Kasumi-1 (cell line): ENCODE measurements at regions not wholly inside any gene's neighbourhood (a gene's known extent, or its start where the extent isn't known, plus 50 kb on each side); places are given as distances from the start of the nearest gene placed in this dataset.

Experiments
- DNase-seq, 2 experiments: peaks; one replicate each; lab custom pipeline; 2025; lab: John Stamatoyannopoulos, UW

DNA sequence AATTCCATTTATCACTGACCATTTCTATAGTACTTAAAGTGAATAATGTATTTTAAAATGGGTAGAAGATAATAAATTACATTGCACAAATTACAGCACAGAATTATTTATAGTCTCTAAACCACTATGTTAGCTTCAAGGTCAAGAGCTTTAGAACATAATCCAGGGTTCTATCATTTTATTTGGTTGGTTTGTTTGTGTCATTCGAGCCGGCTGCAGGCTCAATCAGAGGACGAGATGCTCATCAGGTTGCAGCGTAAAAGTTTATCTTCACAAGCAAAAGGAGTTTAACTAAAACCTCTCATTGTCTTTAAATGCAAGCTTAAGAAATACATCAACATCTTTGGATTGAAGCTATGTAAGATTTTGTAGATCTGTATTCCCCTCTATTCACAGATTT, 523.8 kb downstream of the EFNA5 start:
- no peak for DNase-seq

DNA sequence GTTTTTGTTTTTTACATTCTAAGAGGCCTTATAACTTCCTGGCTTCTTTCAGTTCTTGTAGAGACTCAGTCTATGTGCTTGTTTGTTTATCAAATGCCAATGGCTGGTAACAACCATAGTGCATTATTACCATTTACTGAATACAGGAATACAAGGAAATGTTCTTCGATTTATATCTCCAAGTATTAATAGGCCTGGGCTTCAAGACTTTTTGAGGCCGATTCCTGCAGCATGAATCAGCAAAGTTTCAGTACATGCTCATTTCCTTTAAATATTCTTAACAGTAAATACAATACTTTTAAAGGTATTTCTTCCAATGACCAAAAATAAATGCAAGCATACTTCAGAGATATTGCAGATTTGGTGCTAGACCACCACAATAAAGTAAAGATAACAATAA, 535.3 kb downstream of the EFNA5 start:
- no peak for DNase-seq

DNA sequence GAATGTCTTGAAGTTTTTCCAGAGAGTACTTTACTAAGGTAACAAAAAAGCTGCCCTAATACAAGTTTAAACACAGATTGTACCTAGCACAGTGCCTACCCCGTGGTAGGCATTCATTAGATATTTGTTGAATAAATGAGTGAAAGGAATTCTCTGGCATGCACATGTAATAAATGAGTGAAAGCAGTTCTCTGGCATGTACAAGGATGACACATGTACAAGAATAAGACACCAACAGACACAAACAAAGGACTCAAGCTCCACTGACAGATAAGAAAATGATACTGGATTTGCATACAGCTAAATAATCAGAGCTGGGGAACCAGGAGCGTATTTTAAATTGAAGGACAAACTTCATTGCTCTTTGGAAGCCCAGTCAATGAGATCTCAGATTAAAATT, 535.8 kb downstream of the EFNA5 start:
- no peak for DNase-seq

DNA sequence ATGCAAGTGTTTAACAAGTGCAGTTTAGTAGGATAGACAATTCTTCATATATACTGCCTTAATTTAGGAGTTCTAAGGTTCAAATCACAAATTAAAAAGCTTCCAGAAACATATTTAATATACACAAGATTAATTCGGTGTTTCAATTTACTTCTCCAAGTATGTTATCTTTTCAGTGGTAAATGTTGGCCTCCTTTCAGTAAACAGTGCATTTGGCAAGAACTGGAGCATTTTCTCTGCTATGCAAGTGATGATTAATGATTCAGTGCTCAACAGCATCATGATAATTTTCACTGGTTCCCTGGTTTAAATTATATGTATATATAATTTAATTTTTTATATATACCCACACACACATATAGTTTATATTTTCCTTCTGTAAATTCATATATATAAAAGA, 541.7 kb downstream of the EFNA5 start:
- no peak for DNase-seq

DNA sequence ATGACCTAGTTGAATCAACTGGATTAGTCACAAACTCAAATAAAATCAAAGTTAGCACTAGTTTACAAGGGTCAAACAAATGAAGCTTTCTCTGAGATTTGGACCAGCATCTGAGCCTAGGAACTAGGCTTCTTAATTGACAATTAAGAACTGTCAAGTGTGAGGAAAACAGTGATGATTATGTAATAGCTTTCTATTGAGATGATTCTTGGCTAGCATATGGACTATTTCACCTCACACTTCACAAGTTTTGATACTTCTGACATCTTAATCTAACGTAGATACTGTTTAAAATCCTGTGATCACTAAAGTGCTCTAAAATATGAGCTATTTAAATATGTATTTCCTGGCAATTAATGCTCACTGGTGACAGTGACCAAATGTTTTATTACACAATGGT, 542.9 kb downstream of the EFNA5 start:
- no peak for DNase-seq

DNA sequence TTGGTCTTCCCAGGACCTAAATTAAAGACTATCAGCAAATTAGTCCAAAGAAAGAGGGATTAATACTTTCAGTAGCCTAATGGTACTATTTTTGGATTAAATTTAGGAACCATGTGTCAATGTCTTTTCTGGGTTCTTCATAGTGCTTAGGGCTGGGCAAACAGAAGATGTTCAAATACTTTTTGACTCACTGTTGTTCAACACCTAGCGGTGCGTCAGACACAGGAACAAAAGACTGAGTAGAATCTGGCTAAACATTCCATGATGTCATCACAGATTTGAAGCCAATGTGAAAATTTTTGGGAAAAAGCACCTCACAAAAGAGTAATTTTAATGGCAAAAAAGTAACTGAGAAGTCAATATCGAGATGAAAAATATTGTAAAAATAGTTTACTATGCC, 544.4 kb downstream of the EFNA5 start:
- DNase-seq = no peak

DNA sequence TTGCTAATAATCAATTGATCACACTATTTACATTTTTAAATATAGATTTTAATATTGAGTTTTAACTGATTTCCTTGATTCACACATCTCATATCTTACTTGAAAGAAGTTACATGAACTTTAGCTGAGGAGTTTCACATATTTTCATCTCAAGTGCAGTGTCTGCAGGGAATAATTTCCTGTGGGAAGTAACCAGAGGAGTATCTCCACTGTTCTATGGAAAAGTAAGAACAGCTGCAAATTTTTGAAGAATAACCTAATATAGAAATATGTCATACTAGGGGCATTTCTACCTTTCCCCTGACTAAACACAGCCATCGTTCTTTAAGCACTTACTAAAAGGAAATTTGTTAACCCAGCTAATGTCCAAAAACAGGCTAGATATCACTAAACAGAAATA, 546.4 kb downstream of the EFNA5 start:
- no peak for DNase-seq

DNA sequence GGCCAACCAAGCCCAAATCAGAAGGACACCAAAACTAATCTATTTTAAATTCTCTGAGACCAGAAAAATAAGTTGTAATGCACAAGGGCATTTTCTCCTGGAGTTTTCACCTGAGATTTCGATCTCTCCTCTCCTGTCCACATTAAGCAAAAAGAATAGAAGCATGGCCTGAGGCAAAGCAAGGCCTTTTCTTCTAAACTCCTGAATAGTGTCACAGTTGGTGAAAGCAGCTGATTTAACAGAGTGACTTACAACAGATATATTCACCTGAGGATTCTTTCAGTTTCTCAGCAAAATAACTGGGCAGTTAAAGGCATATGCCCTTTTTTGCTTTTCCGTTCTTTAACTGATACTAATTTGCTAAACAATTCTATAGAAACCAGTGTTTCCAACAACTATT, 547.7 kb downstream of the EFNA5 start:
- DNase-seq = no peak

DNA sequence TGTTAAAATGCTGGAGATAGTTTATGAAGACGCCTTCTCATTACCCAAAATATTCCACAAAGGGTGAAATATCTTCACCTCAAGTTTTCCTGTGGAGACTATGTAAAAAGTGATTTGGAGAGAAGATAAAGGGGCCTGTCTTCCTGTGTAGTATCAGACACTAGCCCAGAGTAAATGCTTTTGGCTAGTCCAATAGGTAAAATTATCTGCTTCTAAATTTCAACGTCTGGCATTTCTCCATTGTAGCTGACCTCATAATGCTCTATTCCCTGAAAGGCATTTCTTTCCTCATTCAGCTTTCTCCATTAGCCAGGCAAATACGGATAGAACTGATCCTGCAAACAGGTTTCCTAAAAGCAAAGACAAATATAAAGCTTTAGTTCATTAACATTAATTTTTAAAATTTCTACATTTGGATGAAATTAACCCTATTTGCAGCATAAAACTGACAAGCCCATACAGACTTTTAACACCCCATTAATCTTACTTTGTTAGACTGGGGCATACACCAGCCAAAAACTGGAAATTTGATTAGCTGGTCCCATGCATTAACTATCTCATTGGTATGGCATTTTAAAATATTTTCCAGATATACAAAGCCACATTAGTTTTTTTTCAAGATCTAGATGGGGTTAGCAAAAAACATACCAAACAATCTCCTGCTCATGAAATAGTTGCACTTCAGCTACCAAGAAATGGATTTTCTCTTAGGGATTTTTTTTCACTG, 548.8 kb downstream of the EFNA5 start:
- DNase-seq = no peak

DNA sequence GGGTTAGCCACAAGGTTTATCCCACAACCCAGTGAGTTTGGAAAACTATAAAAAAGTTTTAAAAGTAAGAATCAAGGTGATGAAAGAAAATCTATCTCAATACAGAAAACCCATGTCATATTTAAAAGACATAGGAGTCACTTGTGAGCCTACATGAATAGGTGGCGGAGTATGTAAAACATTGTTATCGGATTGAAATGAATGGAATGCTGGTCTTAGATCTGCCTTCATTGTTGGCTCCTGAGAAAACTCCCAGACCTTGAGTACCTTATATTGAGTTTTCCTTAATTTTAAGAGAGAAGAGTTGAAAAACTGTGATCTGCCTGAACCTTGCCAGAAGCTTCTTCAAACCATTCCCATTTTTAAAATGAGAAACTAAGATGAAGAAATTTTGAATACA, 551.1 kb downstream of the EFNA5 start:
- no peak for DNase-seq

DNA sequence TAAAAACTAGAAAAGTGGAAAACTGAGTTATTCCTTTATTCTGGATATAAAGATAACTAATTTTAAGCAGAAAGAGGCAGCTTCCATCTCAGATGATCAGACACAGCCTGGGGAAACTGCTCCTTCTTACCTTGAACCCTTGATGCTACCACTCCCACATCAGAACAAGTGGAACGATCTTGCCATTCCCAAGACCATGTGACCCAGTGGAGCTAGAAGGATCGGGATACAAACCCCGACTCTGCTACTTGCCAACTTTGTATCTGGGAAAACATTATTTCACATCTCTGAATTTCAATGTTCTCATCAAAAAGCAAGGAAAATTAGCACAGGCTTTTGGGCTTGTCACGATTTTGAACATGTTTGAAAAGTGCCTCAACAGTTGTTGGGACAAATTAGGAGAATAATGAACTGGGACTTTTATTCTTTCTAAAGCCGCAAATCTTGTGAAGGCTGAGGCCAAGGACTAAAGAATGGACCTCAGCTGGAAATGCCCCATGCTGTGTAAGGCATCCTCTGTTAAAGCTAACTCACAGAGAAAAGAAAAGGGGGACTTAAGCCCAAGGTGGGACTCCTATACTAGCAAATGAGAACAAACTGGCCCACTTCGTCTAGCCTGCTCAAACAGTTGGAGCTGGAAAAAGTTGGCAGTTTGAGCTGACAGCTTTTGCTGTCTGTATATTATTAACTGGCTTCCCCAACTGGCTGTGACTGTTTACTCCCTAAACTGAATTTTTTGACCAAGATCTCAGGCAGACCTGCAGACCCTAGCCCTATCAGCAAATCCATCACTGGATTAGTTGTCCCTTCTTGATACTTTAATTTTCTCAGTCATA, 552.3 kb downstream of the EFNA5 start:
- no peak for DNase-seq

DNA sequence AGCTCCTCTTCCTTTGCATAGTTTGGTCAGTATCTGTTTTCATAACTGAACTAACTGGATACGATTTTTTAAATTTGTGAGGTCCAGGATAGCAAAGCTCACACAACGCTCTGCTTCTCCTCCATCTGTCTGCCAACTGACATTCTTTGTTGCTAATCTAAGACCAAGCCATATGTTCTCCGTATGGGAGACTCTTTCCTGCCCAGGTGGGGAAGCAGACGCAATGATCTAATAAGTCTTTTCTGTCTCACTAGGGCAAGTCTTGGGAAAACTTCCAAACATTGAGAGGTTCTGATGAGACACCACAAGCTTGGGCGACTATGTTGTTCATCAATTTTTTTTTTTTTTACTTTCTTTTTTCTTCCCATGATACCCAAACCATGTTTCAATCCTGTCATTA, 558.5 kb downstream of the EFNA5 start:
- no peak for DNase-seq

DNA sequence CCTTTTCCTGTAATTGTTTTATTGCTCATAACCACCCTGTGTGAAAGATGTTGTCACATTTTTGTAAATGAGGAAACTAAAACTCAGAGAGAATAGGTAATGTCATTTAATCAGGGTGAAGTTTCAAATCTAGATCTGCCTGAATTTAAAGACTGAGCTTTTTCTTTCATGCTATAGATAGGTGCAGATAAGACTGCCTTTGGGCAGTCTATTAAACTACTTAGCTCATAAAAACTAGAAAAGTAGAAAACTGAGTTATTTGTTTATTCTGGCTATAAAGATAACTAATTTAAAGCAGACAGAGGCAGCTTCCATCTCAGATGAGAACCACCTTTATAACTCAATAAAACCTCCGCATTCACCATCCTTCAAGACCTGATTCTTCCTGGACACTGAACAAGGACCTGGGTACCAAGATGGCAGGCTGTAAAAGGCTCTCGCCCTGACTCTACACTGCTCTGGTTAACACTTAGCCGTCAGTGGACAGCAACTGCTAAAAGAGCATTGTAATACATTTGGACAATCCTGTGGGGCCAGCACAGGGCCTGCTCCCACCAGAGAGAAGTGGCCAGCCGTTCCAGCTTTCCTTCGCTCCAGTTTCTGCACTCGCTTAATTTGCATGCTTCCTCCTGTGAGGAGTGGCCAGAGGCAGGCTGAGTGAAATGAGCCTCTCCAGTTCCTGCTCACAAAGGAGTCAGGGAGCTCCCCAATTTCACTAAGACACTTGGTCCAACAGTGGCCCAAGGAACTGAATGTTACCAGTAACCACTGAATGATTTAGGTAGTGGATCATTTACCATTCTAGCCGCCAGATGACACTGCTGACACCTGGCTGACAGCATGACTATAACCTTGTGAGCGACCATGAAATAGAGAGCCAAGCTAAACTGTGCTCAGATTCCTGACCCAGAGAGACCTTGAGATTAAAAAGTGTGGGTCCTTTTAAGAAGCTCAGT, 566.4 kb downstream of the EFNA5 start:
- no peak for DNase-seq

DNA sequence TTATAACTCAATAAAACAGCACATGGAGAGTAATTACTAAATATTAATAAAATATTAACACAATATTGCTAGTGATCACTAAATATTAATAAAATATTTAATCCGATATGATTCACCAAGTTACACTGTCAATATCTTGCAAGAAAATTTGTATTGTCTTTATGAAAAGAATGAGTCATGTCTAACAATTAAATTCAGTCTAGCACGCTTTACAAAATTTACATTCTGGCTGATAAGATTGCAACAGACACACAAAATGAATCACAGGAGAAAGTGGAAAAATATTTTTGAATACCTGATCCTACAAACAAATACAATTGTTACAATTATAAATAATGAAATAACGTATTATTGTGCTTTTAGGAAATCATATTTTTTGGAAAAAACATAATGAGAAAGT, 567.2 kb downstream of the EFNA5 start:
- no peak for DNase-seq

DNA sequence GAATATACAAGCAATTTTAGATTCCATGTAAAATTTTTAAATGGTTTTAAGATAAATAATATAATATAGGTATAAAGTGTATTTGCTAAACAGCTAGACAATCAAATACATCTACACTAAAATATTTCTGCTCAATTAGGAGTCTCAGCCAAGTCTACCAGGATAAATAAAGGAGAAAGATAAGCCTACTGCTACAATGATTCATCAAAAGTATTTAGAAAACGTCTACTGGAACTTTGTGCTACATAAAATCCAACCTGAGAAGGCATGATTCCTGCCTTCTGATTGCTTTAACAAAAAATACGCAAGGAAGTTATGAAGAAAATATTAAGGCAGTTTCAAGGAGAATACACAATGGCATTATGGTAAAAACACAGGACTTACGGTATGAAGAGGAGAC, 570.6 kb downstream of the EFNA5 start:
- DNase-seq = no peak

DNA sequence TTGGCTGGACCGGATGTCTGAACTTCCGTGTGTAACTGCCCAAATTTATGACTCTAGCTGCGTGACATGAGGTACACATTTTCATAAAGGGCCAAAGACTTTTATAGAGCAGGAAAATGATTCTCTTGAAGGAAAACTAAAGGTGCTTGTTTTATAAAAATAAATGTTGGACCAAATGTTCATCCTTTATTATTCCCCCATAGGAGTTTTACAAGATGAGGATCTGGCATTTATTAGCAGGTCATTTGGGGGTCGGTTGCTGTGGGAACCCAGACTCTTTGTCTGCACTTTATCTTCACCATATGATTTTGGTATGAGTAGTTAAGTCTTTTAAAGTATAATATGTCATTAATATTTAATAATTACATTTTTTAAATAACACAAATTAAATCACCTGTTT, 571.2 kb downstream of the EFNA5 start:
- no peak for DNase-seq

DNA sequence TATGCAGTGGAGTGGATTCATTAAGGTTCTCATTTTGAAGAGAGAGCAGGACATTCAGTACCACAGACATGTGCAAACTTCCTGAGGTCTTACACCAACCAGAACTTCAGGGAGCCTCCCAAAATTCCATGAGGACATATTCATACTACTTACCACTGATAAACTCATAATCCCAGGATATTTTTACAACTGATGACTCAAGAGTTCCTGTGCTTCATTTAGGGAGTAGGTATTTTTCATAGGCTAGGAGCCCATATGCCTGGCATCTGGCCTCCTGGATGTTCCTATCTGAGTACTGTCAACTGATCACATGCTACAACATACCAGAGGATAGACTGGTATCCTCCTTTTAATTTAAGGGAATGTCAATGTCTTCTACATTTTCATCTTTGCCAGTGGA, 578.0 kb downstream of the EFNA5 start:
- no peak for DNase-seq

DNA sequence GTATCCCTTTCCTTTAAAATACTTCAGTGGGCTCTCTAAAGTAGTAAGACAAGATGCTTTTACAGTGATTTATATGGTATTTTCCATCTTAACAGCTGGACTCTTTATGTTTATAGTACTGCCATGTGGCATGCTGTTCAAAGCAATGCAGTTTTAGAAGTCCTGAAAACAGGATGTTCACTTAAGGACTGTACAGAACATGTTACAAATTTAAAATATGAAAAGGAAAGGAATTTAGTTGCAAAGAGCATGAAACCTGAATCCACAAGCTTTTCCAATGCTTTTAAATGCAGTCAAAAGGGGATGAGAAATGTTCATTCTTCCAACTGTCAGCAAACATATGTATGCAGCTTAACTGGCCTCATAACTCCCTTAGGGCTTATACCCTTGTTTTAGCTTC, 580.2 kb downstream of the EFNA5 start:
- DNase-seq = no peak

DNA sequence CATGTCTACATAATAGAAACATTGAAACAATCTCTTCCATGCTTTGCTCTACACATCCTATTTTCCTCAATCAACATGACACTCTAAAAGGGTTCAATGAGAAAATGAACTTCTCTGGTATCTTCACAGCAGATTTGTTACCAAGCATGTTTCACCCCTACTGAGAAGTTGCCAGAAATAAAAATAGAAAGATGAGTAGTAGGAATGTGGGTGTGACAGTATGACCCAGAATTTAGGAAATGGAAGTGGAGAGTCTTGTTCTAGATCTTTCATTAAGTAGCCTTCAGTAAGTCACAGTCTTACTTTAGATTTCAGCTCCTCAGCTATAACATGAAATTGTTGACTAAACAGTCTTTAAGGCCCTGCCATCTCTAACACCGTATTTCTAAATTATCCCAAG, 581.8 kb downstream of the EFNA5 start:
- DNase-seq = no peak

DNA sequence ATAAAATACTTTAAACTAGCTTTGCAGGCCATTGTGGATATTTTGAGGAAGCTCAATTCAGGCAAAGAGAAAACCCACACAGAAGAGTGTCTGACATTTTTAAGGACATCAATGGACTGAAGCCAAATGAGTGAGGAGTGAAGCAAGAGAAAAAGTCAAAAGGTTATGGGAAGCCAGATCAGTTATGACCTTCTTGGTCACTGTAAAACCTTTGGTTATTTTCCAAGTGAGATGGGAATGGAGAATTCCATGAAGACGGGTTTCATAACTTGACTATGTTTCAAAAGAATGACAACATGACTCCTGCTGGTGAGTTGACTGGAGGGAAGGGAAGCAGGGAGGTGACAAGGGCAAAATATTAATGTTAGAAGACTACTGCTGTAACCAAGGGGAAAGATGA, 585.2 kb downstream of the EFNA5 start:
- DNase-seq = no peak

DNA sequence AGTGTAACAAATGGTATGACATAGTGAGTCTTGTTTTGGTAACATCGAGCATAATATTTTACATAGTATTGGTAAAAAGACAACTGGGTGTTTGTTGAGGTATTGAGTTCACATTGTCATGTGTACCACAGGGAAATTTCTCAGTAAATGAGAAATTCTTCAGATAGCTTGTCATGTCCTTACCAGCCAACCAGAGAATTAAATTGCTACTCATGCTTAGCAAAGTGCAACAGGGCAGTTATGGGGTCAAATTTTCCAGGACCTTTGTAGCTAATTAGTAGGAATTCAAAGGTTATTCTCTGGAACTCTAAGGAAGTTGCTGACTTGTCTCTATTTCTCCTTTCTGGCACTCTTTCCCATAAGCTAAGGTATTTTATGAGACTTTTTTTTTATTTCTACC, 595.7 kb downstream of the EFNA5 start:
- DNase-seq = no peak

DNA sequence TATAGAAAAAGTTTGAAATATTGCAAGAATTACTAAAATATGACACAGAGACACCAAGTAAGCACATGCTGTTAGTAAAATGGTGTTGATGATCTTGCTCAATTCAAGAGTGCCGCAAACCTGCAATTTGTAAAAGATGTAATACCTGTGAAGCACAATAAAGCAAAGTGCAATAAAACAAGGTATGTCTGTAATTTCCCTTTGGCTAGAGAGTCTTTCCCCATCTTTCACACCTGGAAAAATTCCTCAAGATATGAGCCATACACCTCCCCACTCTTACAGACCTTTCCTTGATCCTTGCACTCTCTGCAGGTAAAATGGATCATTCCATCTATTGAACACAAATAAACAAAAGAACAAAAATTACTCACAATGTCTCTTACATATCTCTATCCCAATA, 597.8 kb downstream of the EFNA5 start:
- DNase-seq = no peak

DNA sequence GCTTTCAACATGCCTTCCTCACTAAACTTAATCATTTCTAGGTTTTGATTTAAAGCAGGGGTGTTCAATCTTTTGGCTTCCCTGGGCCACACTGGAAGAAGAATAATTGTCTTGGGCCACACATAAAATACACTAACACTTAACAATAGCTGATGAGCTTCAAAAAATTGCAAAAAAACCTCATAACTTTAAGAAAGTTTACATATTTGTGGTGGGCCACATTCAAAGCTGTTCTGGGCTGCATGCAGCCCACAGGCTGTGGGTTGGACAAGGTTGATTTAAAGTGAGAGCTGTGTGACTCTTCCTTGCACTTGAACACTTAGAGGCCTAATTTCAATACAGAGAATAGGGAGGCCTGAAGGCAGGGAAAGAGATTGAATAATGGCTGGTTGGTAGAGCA, 598.3 kb downstream of the EFNA5 start:
- DNase-seq = no peak
